WI38 (cell line): ENCODE measurements at regions not wholly inside any gene's neighbourhood (a gene's known extent, or its start where the extent isn't known, plus 50 kb on each side); places are given as distances from the start of the nearest gene placed in this dataset.

ENCODE experiments used
- H3K4me3 ChIP-seq: 2 replicates; pipeline ENCODE4 v1.5.1; 2011; ENCODE audit warnings: low read depth, mild to moderate bottlenecking, control low read depth, low read length
- TF ChIP-seq, protein P1 (sequence below): IDR thresholded peaks from 2 replicates; pipeline ENCODE4 v1.5.1; 2012; ENCODE audit warnings: low read depth, mild to moderate bottlenecking, control low read depth, low read length

GRCh38 chr3:176780766-176781165 is 416.5 kb downstream of the TBL1XR1 start:
- H3K4me3 ChIP-seq: no peak overlapping the region
- TF ChIP-seq, protein P1, sequence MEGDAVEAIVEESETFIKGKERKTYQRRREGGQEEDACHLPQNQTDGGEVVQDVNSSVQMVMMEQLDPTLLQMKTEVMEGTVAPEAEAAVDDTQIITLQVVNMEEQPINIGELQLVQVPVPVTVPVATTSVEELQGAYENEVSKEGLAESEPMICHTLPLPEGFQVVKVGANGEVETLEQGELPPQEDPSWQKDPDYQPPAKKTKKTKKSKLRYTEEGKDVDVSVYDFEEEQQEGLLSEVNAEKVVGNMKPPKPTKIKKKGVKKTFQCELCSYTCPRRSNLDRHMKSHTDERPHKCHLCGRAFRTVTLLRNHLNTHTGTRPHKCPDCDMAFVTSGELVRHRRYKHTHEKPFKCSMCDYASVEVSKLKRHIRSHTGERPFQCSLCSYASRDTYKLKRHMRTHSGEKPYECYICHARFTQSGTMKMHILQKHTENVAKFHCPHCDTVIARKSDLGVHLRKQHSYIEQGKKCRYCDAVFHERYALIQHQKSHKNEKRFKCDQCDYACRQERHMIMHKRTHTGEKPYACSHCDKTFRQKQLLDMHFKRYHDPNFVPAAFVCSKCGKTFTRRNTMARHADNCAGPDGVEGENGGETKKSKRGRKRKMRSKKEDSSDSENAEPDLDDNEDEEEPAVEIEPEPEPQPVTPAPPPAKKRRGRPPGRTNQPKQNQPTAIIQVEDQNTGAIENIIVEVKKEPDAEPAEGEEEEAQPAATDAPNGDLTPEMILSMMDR: no peak

GRCh38 chr3:176776622-176777175 is 420.6 kb downstream of the TBL1XR1 start:
- TF ChIP-seq, protein P1: no peak
- H3K4me3 ChIP-seq: no peak overlapping the region

GRCh38 chr3:176769547-176770190 is 427.6 kb downstream of the TBL1XR1 start:
- H3K4me3 ChIP-seq: no peak overlapping the region
- TF ChIP-seq, protein P1: no peak

DNA sequence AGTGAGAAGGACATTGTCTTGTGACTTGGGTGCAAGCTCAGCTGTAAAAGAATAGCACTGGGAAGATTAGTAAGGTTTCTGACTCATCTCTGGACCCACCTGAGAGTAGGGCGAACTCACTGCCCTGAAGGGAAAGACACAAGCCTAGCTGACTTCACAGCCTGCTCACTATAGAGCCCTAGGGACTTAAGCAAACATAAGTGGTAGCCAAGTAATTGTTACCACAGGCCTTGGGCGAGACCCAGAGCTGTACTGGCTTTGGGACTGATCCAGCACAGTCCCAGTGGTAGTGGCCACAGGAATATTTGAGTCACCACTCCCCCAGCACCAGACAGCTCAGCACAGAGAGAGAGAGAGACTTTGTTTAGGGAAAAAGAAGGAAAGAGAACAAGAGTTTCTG is 429.9 kb downstream of the TBL1XR1 start:
- TF ChIP-seq, protein P1: no peak
- H3K4me3 ChIP-seq: no peak overlapping the region

GRCh38 chr3:176766862-176767261 is 430.4 kb downstream of the TBL1XR1 start:
- TF ChIP-seq, protein P1: no peak
- H3K4me3 ChIP-seq: no peak overlapping the region

DNA sequence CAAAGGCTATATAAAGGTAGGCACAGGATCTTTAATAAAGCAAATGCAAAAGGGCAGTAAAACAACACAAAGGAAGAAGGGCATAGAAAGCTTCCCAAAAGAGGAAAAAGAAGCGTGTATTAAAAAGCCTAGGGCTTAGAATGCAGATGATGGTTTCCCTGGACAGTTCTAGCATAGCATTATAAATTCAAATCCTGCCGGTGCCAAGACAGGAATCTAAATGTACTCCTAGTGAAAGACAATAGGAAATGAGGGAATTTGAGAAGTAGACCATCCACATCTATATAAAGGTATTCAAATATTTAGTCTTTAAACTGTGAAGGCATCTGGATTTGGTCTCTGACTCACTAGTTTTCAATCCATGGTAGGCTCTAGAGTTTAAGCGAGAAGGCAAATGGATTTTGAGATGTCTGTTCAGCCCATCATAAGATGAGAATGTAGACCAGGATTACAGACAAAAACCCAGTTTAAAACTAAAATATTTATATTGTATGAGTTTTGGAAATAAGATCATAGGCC is 431.8 kb downstream of the TBL1XR1 start:
- TF ChIP-seq, protein P1: no peak
- no peak overlapping the region for H3K4me3 ChIP-seq

DNA sequence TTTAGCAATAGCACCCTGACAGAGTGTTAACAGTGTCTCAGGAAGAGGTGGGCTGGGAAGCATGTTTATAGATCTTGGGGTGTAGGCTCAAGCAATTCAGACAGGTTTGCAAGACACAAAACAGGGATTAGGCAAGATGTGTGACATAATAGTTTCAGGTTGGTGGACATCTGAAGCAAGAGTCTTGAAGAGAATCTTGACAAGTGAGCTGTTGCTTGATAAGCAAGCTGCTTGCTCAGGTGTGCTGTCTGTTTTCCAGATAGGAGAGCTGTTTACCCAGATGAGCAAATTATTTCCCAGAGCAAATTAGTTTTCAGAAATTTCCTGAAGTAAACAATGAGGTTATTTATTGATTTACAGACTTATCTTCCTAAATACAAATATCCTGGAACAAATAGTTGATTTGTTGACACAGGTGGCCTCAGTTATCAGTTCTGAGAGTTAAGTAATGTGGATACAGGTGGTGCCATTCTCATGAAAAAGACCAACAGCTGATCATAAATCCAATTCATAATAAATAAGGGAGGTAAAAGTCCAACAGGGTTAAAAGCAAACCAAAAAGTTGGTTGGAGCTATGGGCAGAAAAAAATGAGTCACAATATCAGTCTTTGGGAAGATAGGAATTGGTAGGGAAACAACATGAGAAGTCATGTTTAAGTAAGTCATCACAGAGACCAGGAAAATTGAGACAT is 437.3 kb downstream of the TBL1XR1 start:
- TF ChIP-seq, protein P1: no peak

More for the DNA sequence above, 437.3 kb downstream of the TBL1XR1 start:
- H3K4me3 ChIP-seq: no peak overlapping the region
